22Rv1 (cell line): ENCODE measurements at regions not wholly inside any gene's neighbourhood (a gene's known extent, or its start where the extent isn't known, plus 50 kb on each side); places are given as distances from the start of the nearest gene placed in this dataset.

Experiments
- H3K27ac ChIP-seq: fragments of 450-650 bp; 2 replicates; pipeline ENCODE4 v1.5.1; 2017
- ZFX ChIP-seq: fragments of 450-650 bp; IDR thresholded peaks from 2 replicates; pipeline ENCODE4 v1.6.1; 2017; ENCODE audit warnings: antibody characterized with exemption, borderline replicate concordance
- TF ChIP-seq, protein P1 (sequence below): fragments of 450-650 bp; IDR thresholded peaks from 2 replicates; pipeline ENCODE4 v1.5.1; 2017; ENCODE audit warnings: mild to moderate bottlenecking

DNA sequence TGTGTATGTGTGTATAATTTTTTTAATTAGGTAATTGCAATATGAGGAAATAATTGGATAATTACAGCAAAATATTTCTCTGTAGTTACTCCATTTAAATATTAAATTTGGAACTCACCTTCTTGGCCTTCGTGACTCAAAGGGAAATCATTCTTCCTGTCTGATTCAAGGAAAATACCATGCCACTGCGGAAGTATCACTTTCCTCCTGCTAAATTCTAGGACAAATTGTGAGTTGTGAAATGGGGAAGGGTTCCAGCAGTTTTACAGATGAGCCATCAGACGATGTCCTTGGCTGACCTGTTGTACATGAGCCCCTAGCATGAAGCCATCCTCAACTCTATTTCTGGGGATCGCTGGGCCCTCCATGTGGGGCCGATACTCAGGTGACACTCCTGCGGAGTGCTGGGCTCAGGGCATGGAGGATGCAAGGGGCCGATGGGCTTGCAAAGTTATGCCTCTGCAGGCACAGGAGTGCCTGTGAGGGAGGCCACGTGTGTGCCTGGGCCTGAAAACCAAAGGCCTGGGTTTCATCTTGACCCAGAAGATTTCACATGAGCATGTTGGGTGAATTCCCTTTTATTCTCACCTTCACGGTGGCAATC, 179.6 kb upstream of the TCERG1L start:
- H3K27ac ChIP-seq: no peak overlapping the region
- TF ChIP-seq, protein P1, sequence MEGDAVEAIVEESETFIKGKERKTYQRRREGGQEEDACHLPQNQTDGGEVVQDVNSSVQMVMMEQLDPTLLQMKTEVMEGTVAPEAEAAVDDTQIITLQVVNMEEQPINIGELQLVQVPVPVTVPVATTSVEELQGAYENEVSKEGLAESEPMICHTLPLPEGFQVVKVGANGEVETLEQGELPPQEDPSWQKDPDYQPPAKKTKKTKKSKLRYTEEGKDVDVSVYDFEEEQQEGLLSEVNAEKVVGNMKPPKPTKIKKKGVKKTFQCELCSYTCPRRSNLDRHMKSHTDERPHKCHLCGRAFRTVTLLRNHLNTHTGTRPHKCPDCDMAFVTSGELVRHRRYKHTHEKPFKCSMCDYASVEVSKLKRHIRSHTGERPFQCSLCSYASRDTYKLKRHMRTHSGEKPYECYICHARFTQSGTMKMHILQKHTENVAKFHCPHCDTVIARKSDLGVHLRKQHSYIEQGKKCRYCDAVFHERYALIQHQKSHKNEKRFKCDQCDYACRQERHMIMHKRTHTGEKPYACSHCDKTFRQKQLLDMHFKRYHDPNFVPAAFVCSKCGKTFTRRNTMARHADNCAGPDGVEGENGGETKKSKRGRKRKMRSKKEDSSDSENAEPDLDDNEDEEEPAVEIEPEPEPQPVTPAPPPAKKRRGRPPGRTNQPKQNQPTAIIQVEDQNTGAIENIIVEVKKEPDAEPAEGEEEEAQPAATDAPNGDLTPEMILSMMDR: no peak
- TF ChIP-seq ZFX: no peak

DNA sequence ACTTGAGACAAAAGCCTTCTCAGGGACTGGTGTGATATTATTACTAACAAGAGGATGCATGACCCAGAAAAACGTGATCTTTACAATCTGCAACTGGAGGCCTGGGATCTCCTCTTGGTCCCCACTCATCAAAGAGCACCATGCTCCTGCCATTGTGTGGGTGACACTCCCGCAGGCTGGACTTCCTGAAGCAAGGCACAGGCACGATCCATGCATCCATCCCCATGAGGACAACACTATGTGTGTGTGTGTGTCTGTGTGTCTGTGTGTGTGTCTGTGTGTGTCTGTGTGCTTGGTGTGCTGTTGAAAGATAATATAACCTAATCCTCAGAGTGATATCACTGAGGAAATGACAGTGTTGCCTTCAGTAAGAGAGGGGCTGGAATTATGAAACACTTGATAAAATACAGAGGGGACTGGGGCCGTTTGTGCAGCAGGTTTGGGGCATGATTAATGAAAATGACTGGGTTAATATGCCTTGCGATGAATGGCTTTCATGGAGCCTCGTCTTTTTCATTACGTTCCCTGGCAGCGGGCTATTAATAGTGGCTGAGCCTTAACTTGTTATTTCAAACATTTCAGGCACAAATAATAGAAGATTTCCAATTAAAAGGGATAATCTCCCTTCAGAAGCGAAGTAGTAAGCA, 180.8 kb upstream of the TCERG1L start:
- no peak for TF ChIP-seq ZFX

DNA sequence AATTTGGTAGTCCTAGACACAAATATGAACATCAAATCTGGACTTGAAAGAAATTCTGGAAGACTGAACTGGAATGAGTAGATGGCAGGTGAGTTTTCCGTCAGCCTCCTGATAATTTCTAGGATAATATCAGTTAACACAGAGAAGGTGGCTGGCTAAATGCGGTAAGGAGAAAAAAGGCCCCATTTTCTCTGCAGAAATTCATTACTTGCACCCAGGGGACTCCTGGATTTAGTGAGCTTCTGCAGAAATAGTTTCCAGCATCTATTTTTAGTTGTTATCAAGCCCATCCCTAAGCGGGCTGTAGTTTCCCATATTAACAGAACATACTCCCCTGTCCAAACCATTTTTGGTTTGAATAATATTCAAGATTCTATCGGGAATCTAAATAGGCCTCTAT, 181.9 kb upstream of the TCERG1L start:
- no peak overlapping the region for H3K27ac ChIP-seq
- no peak for TF ChIP-seq ZFX
- TF ChIP-seq, protein P1: no peak

More for the DNA sequence above, 180.8 kb upstream of the TCERG1L start:
- no peak overlapping the region for H3K27ac ChIP-seq

DNA sequence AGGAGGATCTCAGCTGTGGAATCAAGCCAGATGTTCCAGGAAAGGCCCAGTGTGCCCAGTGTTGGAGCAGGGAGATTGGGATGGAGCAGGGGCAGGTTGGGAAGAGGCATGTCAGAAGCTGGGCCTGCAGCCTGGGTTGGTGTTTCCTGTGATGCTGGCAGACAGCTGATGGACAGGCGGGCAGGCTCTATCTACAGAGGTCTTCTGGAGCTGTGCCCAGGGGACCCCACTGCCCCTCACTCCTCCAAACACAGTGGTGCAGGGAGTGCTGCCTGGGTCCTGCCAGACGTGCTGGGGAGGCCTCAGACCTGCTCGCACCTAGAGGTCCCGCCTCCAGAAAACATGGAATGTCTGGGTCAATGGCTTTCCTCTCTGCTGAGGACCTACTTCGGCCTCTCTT, 182.9 kb upstream of the TCERG1L start:
- TF ChIP-seq ZFX: no peak
- TF ChIP-seq, protein P1: no peak
- H3K27ac ChIP-seq: no peak overlapping the region

DNA sequence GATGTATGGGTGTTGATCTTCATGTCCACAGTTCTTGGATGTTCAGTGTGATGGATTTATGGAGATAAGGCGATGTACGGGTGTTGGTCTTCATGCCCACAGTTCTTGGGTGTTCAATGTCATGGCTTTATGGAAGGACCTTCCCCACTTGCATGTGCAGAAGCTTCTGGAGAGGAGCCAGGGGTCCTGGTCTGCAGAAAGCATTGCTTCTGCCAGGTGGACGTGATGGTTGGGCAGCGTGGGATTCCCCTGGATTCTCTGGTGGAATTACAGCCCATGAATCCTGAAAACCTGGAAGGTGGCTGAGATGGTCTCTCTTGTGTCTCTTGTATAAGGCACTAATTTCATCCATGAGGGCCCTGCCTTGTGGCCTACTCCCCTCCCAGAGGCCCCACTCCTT, 183.7 kb upstream of the TCERG1L start:
- TF ChIP-seq, protein P1: no peak
- TF ChIP-seq ZFX: no peak

DNA sequence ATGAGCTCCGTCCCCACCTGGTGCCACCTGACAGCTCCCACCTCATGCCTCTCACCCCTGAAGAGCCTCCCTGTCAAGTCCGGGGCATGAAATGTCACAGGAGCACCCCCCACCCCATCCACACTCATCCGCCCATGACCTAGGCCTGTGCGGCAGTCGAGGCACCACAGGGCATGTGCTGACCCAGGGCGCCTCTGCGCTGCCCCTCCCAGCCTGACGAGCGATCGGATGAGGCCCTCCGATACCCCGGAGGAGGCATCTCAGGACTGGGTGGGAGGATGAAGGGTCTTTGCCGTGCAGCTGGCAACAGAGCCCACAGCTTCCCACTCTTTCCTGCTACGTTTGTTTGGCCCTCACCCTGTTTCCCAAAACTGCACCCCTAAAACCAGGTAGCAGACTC, 184.4 kb upstream of the TCERG1L start:
- no peak for TF ChIP-seq ZFX
- TF ChIP-seq, protein P1: no peak
- no peak overlapping the region for H3K27ac ChIP-seq

More for the DNA sequence above, 183.7 kb upstream of the TCERG1L start:
- no peak overlapping the region for H3K27ac ChIP-seq

DNA sequence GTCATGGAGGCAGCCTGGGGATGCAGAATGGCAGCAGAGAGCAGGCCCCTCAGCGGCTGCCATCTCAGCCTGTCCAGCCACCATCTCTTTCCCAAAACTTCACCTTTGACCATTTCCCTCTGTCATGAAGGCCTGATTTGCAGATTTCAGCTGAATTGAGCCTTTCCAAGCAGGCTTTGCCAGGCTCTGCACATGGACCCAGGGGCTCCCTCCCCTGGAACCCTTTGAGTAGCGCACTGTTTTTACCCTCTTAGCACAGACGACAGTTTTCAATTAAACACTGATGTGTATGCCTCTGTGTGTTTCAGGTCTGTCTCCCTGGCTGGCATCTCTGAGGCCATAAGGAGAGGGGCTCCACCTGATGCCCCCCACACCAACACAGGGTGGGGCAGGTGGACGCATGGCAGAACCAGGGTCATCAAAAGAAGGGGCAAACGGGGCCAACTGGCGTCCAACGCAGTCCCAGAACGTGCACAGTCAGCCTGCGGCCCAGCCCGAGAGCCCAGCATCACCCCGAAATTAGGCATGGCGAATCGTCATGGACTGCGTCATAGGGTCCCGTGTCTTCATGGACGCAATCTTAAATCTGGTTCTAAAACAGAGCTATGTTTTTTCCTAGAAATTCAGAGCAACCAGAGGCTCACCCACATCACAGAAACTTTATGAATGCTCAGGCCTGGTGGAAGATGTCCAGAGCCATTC, 185.0 kb upstream of the TCERG1L start:
- TF ChIP-seq, protein P1: no peak
- no peak for TF ChIP-seq ZFX
- no peak overlapping the region for H3K27ac ChIP-seq
